ENCODE measurements at regions not wholly inside any gene's neighbourhood (a gene's known extent, or its start where the extent isn't known, plus 50 kb on each side); places are given as distances from the start of the nearest gene placed in this dataset.
"Not testable (repeated sequence)": the region's sequence is repeated elsewhere in the genome, so short reads cannot be mapped to it uniquely, and the experiment has no call there.

DNA sequence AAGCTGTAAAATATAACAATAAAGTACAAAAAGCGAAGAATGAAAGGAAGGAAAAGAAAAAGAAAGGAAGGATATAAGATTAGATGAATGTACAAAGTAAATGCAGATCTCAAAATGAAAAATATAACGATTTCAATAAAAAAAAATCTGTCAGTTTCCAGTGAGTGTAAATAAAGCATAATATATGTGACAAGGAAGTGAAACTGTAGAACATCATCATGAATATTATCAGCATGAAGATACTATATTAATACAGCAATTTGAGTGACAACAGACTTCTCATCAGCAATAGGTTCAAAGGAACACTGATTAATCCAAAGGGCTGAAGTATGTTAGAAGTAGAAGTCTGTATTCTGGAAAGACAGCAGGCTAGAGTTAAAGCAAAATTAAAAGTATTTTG lies 659.5 kb upstream of the MBL2 start:
- no peak for DNase-seq (ENCODE audit: low spot score)

DNA sequence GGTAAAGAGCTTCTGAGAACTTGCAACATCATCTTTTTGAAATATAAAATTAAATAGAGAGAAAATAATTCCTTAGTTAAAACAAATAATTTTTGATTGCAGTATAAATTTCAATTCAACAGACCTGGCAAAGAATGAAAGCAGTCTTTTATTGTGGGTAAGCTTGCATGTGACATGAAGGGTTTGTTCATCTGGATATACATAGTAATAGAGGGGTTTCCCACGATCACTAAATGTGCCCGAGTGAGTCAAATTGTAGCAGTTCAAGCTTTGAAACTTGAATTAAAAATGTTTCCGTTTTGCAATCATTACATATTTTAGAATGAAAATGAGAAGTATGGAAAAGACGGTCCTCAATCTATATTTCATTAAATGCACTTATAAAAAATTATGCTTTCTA lies 658.4 kb upstream of the MBL2 start:
- no peak for DNase-seq (ENCODE audit: low spot score)

DNA sequence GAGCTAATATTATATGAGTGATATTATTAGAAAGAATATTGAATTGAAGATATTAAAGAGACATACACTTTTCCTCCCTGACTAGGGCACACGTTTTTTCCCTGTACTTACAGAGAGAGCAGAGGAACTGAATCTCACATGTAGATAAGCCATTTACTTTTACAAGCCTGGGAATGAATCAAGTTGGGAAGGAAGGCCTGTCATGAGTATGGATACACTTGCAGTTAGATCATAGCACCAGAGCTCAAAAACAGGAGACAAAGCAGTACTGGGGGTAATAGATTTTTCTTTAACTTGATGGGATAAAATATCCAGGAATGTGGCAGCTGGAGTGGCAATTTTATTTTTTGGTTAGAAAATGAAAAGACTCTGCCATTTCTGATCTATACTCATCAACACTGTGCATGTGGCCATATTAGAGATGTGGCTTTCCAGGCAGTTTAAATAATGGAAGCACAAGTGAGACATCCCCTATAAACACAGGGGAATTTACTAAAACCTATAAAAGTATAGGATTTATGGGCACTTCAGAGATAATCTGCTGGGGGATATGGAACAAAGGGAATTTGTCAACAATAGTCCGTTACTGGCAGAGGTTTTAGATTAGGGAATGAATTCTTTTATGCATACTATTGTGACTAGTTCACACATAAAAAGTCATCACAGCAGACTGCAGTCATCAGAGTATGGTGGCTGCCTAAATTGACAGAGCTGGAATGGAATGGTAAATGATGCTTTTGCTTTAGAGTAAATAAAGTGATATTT lies 657.7 kb upstream of the MBL2 start:
- DNase-seq (ENCODE audit: low spot score) = no peak

DNA sequence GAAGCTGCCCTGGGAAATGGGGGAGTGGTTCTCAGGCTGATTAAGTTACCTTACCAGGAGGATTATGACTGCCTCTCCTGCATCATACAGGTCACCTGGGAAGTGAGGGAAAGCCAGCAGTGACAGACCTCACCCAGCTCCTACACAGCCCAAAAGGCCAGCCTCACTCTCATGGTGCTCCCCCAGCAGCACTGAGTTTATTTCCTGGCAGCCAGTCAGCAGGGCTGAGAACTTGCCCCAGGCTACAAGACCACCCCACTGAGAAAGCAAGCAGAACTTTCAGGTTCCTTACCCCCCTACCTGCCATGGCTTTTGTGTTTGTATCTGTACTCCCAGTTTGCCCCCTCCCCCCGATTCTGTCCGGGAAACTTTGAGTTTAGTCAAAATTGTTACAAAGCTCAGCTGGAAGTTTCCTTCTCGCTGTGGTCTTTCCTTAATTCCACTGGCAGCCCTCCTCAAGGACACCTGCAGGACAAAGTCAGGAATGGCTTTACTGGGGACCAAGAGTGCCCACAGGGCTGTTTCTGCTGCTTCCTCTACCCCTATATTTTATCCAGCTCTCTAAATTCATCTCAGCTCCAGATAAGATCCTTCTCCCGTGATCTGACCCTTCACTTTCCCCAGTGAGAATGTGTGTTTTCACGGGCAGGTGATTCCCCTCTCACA lies 649.8 kb upstream of the MBL2 start:
- DNase-seq (ENCODE audit: low spot score) = no peak

DNA sequence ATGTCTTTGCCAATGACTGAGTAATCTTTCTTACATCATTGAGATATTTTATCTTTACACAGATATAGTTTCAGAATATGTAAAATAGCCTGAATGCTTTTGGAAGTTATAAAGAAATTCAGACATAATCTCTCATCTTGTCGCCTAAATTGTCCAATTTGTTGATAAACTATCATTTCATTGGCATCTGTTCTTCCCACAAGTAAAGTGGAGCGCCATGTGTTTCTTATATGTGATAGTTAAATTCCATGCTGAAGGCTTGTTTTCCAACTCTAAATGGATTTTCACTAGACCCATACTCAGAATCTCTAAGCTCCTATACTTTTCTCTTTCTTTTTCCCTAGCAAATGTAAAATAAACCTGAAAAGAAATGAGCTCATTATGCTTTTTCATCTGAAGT lies 640.1 kb upstream of the MBL2 start:
- DNase-seq (ENCODE audit: low spot score) = no peak

DNA sequence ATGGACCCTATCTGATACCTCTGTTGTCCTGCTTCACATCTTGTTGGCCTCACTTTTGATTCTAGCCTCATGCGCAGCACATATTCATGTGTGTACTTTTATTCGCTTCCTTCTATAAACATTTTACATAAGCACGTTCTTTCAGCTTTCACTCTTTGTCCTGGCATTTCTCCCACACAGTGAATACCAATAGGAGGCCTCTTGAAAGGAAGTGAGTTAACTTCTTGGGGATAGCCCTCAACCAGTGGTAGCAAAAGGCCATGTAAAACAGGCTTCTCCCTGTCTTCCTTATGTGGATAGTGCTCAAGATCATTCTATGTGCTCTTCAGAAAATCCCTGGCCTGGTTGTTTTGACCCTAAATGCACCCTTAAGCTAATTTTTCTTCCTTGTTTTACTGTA lies 633.9 kb upstream of the MBL2 start:
- DNase-seq (ENCODE audit: low spot score) = no peak

DNA sequence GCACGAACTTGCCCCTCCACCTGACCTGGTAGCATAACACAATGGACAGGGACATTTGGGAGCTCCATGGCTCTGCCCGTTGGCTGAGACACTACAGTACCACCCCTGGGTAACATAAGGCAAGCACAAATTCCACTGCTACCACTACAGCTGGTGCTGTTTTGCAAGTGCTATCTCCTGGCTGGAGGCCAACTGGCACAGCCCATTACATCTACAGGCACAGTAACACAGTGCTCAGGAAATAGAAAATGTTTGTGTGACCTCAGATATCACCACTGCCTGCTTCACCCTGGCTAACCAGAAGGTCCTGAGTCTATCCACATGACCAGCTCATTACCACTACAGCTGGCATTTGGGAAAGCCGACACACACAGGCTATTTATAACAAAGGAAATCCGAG lies 631.1 kb upstream of the MBL2 start:
- no peak for DNase-seq (ENCODE audit: low spot score)

DNA sequence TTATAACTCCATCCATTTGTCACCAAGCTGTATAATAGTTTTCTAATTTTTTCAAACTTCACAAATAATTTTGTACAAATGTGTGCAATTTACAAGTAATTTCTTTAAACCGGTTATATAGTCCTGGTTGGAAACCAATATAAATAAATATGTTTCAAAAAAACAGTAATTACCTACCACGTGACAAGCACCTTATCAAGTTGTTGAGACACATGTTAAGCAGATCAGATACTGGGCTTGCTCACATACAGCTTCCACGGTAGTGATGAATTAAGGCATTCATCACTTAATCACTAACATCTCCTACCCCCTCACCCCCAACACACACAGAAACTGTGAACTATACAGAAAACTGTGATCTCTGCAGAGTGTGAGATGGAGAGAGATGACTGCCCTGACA lies 630.0 kb upstream of the MBL2 start:
- no peak for DNase-seq (ENCODE audit: low spot score)

DNA sequence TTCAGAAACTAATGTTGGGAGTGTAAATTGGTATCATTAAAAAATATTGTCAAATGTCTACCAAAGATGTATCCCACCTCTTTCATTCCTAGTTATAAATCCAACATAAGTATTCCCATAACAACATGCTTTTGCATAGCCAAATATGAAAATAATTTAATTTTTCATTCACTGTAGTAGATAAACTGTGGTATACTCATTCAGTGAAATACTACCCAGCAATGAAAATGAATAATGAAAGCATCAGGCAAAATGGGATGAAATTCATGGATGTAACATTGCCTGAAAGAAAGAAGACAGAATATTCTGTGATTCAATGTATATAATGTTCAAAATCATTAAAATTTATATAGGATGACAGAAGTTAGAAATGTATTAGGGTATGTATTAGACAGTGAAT lies 629.0 kb upstream of the MBL2 start:
- no peak for DNase-seq (ENCODE audit: low spot score)

DNA sequence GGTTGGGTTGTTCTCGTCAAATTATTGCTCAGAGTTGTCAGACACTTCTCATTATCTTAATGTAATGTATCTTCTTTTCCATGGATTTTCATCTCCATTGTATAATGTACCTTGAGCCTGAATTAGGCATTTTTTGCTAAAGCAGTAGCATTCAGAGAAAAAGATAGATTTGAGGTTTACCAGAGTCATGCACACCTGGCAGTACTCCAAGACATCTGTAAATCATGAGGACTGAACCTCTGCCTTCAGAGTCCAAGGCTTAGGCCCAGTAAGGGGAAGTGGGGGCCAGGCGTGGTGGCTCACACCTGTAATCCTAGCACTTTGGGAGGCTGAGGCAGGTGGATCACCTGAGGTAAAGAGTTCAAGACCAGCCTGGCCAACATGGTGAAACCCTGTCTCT lies 624.3 kb upstream of the MBL2 start:
- no peak for DNase-seq (ENCODE audit: low spot score)

DNA sequence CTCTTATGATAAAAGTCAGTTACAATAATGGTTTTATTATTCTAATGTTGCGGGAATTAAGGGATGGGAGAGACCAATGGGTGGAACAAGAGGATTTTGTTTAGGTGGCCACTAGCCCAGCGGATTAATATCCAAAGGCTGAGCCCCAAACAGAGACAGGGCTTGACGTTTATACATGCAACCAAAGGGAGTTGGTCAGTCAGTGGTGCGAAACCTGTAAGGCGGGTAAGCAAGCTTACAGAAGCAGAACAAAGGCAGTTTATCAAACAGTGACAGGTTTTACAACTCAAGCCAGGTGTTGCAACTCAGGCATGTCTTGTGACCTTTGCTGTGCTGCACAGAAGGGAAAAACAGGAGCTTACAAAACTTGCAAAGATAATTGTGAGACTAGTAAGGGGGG lies 622.9 kb upstream of the MBL2 start:
- DNase-seq (ENCODE audit: low spot score) = no peak

DNA sequence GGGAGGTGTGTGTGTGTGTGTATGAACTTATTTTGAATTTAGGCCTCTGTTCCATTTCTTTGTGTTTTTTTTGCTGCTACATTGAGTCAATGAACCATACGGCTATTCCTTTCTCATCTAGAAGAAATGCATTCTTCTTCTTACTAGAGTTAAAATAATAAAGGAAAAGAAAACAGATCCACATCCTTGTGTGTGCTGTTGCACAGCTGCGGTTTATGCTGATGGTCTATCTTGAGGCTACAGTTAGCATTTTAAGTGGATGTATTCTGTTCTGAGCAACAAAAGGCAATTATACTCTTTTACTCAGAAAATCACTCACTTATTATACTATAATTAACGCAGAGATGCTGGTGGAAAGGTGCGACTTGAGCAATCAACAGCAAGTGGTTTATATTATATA lies 615.0 kb upstream of the MBL2 start:
- DNase-seq (ENCODE audit: low spot score) = no peak

DNA sequence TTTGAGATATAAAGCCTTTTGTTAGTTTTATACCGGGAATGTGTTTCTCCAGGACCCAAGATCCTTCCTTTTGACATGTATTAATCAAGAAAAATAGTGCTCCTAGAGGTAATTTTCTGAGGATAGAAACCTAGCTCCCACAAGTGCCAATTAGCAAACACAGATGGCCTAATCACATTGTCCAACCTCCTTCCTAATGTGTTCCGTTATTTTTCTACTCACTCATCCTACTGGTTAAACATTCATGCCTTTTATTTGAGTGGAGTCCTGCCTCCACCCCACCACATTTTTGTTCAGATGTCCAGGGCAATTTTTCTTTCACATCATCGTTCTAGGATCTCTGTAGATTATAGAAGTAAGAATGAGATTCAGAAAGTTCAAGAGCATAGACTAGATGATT lies 610.0 kb upstream of the MBL2 start:
- DNase-seq (ENCODE audit: low spot score) = no peak

DNA sequence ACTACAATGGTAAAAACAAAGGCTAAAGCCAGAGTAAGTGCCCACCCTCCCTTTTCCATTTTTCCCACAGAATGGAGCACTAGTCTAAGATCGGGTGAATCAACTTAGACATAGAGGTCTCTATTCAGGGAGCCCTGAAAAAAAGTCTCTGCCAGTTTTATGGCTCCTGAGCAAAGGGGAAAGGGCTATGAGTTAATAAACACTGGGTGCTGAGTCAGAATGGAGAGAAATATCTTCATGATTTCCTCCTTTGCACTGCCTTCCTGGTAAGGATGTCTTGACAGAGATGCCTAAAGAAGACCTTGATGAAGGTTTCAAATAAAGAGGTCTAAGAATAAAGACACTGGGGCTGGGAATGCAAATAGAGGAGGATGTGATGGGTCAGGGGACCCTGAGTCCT lies 607.4 kb upstream of the MBL2 start:
- DNase-seq (ENCODE audit: low spot score) = no peak

DNA sequence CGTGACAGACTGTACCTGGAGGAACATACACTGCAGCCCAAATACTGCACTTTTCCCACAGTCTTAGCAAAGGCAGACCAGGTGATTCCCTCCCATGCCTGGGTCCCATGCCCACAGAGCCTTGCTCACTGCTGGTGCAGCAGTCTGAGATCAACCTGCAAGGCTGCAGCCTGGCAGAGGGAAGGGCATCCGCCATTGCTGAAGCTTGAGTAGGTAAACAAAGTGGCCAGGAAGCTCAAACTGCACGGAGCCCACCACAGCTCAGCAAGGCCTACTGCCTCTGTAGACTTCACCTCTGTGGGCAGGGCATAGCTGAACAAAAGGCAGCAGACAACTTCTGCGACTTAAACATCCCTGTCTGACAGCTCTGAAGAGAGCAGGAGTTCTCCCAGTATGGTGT lies 597.8 kb upstream of the MBL2 start:
- DNase-seq (ENCODE audit: low spot score) = no peak

DNA sequence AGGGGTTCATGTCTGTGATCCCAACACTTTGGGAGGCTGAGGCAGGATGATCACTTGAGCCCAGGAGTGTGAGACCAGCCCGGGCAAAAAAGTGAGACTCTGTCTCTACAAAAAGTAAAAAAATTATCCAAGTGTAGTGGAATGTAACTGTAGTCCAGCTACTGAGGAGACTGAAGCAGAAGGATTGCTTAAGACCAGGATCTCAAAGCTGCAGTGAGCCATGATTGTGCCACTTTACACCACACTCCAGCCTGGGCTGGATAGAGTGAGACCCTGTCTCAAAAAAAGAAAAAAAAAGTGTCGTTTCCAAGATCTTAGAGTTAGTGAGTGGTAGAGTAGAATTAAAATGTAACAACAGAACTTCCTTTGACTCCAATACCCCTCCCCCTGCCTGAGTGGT lies 589.4 kb upstream of the MBL2 start:
- DNase-seq (ENCODE audit: low spot score) = no peak

DNA sequence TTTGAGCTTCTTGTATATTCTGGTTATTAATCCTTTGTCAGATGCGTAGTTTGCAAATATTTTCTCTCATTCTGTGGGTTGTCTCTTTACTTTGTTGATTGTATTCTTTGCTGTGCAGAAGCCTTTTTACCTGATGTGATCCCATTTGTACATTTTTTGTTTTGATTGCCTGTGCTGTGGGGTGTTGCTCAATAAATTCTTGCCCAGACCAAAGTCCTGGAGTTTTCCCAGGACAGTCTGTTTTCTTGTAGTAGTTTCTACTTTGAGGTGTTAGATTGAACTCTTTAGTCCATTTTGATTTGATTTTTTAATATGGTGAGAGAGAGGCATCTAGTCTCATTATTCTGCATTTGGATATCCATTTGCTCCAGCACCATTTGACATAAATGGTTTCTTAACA lies 588.7 kb upstream of the MBL2 start:
- DNase-seq (ENCODE audit: low spot score) = no peak

DNA sequence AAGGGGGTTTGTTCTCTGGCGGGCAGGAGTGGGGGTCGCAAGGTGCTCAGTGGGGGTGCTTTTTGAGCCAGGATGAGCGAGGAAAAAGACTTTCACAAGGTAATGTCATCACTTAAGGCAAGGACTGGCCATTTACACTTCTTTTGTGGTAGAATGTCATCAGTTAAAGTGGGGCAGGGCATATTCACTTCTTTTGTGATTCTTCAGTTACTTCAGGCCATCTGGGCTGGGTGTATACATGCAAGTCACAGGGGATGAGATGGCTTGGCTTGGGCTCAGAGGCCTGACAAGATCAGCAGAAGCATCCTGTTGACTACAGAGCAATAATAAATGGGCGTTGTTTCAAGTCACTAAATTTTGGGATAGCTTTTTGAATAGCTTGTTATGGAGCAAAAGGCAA lies 586.4 kb upstream of the MBL2 start:
- DNase-seq (ENCODE audit: low spot score) = not testable (repeated sequence)

DNA sequence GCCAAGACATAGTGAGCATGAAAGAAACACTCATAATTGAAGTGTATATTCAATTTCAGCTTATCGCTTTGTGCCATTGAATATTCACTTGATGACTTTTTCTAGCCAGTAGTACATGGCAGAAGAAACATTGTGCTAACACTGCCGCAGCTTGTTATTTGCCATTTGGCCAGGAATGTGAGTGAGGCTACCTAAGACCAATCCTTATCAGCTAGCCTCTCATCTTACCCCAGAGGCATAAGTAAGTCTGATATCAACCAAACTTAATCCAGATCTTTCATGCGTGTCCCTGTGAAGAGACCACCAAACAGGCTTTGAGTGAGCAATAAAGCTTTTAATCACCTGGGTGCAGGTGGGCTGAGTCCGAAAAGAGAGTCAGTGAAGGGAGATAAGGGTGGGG lies 586.0 kb upstream of the MBL2 start:
- no peak for DNase-seq (ENCODE audit: low spot score)

DNA sequence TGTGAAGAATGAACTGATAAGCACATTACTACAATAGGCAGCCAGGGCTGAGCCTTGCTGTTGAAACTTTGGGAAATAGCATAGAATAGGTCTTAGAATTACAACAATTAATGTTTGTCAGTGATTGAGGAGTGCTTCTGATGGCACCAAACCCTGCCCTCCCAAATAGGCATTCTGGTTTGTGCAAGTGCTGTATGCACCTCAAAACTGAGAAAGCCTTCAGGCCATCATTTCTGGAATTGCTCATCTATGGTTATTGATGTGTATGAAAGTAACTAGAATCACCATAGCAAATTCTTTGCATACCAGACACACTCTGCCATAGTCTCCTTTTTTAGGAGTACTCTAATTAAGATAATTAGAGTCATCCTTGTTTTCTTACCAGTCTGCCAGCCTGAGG lies 585.0 kb upstream of the MBL2 start:
- DNase-seq (ENCODE audit: low spot score) = no peak

DNA sequence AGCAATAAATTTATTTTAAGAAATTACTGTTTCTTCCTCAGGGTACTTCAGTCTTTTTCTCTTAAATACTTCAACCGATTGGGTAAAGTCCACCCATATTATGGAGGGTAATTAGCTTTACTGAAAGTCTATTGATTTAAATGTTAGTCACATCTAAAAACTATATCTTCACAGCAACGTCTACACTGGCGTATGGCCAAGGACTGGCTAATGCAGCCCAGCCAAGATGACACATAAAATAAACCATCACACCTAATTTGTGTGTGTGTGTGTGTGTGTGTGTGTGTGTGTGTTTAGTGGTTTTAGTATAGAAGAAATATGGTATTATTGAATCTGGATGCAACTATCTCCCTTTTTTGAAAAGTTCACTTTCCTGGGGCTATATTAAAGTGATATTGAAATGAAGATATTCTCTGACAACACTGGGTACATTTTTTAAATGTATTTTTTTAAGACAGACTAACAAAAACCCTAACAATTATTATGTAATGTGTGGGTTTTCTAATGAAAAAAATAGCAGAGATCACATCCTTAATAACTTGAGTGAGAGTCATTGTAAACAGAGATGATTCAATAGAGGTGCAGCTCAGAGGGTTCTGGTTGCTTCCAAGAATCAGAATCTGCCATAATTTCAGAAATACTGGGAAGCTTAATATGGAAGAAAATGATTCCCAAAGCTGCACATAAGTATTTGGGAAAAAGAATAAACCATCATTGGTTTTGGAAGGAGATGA lies 584.2 kb upstream of the MBL2 start:
- no peak for DNase-seq (ENCODE audit: low spot score)

DNA sequence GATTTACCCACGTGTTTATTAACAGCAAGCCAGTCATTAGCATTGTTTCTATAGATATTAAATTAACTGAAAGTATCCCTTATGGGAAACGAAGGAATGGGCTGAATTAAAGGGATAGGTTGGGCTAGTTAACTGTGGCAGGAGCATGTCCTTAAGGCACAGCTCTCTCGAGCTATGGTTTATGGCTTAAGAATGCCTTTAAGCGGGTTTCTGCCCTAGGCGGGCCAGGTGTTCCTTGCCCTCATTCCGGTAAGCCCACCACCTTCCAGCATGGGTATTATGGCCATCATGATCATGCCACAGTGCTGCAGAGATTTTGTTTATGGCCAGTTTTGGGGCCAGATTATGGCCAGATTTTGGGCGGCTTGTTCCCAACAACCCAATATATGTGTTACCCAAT lies 569.9 kb upstream of the MBL2 start:
- not testable (repeated sequence) for DNase-seq (ENCODE audit: low spot score)

DNA sequence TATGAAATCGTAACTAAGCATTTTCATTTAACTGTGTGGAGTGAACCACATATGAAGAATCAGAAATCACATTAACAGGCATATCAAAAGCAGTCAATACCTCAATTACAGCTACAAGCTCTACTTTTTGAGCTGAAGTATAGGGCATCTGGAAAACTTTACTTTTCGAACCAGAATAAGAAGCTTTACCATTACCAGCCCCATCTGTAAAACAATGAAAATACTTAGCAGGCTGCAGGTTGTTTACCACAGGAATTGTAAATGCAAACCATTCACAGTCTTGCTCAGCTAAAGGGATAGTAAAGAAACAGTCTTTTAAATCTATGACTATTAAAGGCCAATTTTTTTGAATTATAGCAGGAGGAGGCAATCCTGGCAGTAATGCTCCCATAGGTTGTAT lies 565.6 kb upstream of the MBL2 start:
- not testable (repeated sequence) for DNase-seq (ENCODE audit: low spot score)
